ENCODE measurements at regions not wholly inside any gene's neighbourhood (a gene's known extent, or its start where the extent isn't known, plus 50 kb on each side); places are given as distances from the start of the nearest gene placed in this dataset.

DNA sequence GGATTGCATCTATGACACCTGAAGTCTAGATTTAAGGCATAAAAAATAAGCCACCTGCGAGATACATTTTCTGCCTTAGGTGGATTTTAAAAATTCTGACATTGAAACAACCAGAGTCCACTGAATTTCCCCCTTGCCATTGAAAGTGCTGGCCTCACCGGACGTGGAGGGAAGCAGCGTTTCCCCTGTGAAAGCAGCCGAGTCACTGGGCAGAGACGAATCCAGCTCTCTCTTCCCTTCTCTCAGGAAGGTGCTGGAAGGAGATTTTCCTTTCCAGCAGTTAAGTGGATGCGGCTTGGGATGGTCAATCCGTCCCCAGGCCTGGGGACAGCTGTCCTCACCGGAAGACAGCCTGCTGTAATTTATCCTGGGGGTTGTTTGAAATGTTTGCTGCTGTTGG is 270.9 kb upstream of the FOXF1 start:
- no peak overlapping the region for H3K27ac ChIP-seq (ENCODE audit: control insufficient read depth, insufficient read depth)
- BruUV-seq (replicated peaks): no TSS peak
- 7% methylated on average over 9 of the region's 9 CpGs for WGBS (ENCODE audit: insufficient coverage, insufficient replicate concordance, low lambda C conversion rate, missing lambda C conversion rate)
- CTCF ChIA-PET: interaction anchor here (0.6 kb wide), 2 partner anchors 101 to 228 kb away, joined by 3 read pairs; no protein-coding TSS in a partner anchor
- no peak for TF ChIP-seq ZNF24 (IDR thresholded peaks at IDR 0.05)
- no peak for TF ChIP-seq RFX5 (IDR thresholded peaks at IDR 0.05; ENCODE audit: low read depth, low read length)
- no peak for TF ChIP-seq MTA2 (IDR thresholded peaks at IDR 0.05; ENCODE audit: low read depth)
- no peak for TF ChIP-seq RAD21 (IDR thresholded peaks at IDR 0.05; ENCODE audit: insufficient read depth, low read depth, low read length)
- TF ChIP-seq, protein P1, sequence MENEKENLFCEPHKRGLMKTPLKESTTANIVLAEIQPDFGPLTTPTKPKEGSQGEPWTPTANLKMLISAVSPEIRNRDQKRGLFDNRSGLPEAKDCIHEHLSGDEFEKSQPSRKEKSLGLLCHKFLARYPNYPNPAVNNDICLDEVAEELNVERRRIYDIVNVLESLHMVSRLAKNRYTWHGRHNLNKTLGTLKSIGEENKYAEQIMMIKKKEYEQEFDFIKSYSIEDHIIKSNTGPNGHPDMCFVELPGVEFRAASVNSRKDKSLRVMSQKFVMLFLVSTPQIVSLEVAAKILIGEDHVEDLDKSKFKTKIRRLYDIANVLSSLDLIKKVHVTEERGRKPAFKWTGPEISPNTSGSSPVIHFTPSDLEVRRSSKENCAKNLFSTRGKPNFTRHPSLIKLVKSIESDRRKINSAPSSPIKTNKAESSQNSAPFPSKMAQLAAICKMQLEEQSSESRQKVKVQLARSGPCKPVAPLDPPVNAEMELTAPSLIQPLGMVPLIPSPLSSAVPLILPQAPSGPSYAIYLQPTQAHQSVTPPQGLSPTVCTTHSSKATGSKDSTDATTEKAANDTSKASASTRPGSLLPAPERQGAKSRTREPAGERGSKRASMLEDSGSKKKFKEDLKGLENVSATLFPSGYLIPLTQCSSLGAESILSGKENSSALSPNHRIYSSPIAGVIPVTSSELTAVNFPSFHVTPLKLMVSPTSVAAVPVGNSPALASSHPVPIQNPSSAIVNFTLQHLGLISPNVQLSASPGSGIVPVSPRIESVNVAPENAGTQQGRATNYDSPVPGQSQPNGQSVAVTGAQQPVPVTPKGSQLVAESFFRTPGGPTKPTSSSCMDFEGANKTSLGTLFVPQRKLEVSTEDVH (IDR thresholded peaks at IDR 0.05; ENCODE audit: low read depth, partially characterized antibody): no peak
- no peak for TF ChIP-seq SIN3A (IDR thresholded peaks at IDR 0.05; ENCODE audit: low read depth, low read length)
- no peak for TF ChIP-seq POLR2AphosphoS2 (IDR thresholded peaks at IDR 0.05; ENCODE audit: low read depth, low read length)
- no peak for TF ChIP-seq PAX8 (IDR thresholded peaks at IDR 0.05)
- no peak for TF ChIP-seq POU2F2 (IDR thresholded peaks at IDR 0.05; ENCODE audit: borderline replicate concordance, low read depth, low read length)
- TF ChIP-seq ZSCAN29 (IDR thresholded peaks at IDR 0.05): no peak
- no peak for TF ChIP-seq WRNIP1 (IDR thresholded peaks at IDR 0.05; ENCODE audit: borderline replicate concordance, low read depth, low read length)
- TF ChIP-seq MYB (IDR thresholded peaks at IDR 0.05; ENCODE audit: borderline replicate concordance, low read depth, low read length): no peak
- TF ChIP-seq SKIL (IDR thresholded peaks at IDR 0.05; ENCODE audit: low read depth, poor library complexity, severe bottlenecking): no peak
- TF ChIP-seq IKZF1 (conservative IDR thresholded peaks at IDR 0.05): no peak
- TF ChIP-seq ZNF592 (IDR thresholded peaks at IDR 0.05): no peak
- no peaks in the 10 kb centered on the region for H3K79me2 ChIP-seq (ENCODE audit: control insufficient read depth, insufficient read depth, low read length)
- no peaks in the 10 kb centered on the region for H3K36me3 ChIP-seq (ENCODE audit: control insufficient read depth in 2 of 2, insufficient read depth in 2 of 2, low read length in 1 of 2)
- ATAC-seq (no peak), DNase-seq (ENCODE audit: low read depth, low spot score) (no peak), FAIRE-seq (no peak)
- no peak overlapping the region for H3K4me2 ChIP-seq (ENCODE audit: control insufficient read depth, insufficient read depth)
- intact Hi-C loops (cut with micrococcal nuclease; ENCODE audit: unreplicated experiment): no loop called here
- no peaks in the 10 kb centered on the region for H4K20me1 ChIP-seq (ENCODE audit: control insufficient read depth, insufficient read depth)
- H3K9ac ChIP-seq (ENCODE audit: control insufficient read depth, insufficient read depth, low read length): no peak overlapping the region
- no peak overlapping the region for H2AFZ ChIP-seq (ENCODE audit: control insufficient read depth, low read depth, low read length)
- H3K4me3 ChIP-seq: no peak overlapping the region
- no peaks in the 10 kb centered on the region; a peak in 1 of 4 replicates for H3K27me3 ChIP-seq (replicated peaks in 1 of 2; ENCODE audit: control insufficient read depth in 2 of 2, insufficient read depth in 2 of 2, low read length in 1 of 2)
- no peaks in the 10 kb centered on the region for H3K4me1 ChIP-seq (ENCODE audit: control insufficient read depth, insufficient read depth, low read length)
- SMC1A ChIA-PET (ENCODE audit: uncharacterized antibody, unreplicated experiment): interaction anchor here (0.6 kb wide), 1 partner anchor 115 kb away, joined by 3 read pairs; no protein-coding TSS in a partner anchor
- in situ Hi-C loops (cut with MboI): no loop called here
- POLR2A ChIA-PET: no interaction called here
- H3K9me3 ChIP-seq (replicated peaks; ENCODE audit: control insufficient read depth, insufficient read depth, low read length): no peaks in the 10 kb centered on the region
- RAD21 ChIA-PET (ENCODE audit: unreplicated experiment): no interaction called here

Measured in GM12878 (cell line).